HFF-Myc (cell line): ENCODE measurements at regions not wholly inside any gene's neighbourhood (a gene's known extent, or its start where the extent isn't known, plus 50 kb on each side); places are given as distances from the start of the nearest gene placed in this dataset.

Experiments used
- DNase-seq: peaks from one replicate; pipeline ENCODE4 v3.0.0-alpha.2; 2011; ENCODE audit warnings: low read depth; ENCODE audit errors: extremely low read depth
- H3K4me3 ChIP-seq: replicated peaks from 2 replicates; pipeline ENCODE4 v1.5.1; 2011; ENCODE audit warnings: low read depth, mild to moderate bottlenecking, control low read depth, low read length
- CTCF ChIP-seq: IDR thresholded peaks from 2 replicates; pipeline ENCODE4 v1.5.1; 2012; ENCODE audit warnings: mild to moderate bottlenecking, low read depth, low read length, control low read depth; ENCODE audit errors: missing control alignments

- no peak for TF ChIP-seq CTCF
- no peak overlapping the region for H3K4me3 ChIP-seq
- no peak for DNase-seq
These were observed 200.6 kb downstream of the PTEN start for GRCh38 chr10:88063861-88064557.

GRCh38 chr10:88064608-88065382 lies 201.4 kb downstream of the PTEN start:
- no peak overlapping the region for H3K4me3 ChIP-seq
- peak; percentile 84 for DNase-seq

GRCh38 chr10:88065383-88066049 lies 202.1 kb downstream of the PTEN start:
- no peak for DNase-seq
- H3K4me3 ChIP-seq: no peak overlapping the region
- no peak for TF ChIP-seq CTCF

More at GRCh38 chr10:88064608-88065382, 201.4 kb downstream of the PTEN start:
- no peak for TF ChIP-seq CTCF

GRCh38 chr10:88066319-88066718 lies 202.9 kb downstream of the PTEN start:
- no peak overlapping the region for H3K4me3 ChIP-seq
- no peak for TF ChIP-seq CTCF

GRCh38 chr10:88066876-88067275 lies 203.5 kb downstream of the PTEN start:
- no peak overlapping the region for H3K4me3 ChIP-seq
- TF ChIP-seq CTCF: no peak
- no peak for DNase-seq

More at GRCh38 chr10:88066319-88066718, 202.9 kb downstream of the PTEN start:
- DNase-seq: no peak

- H3K4me3 ChIP-seq: no peak overlapping the region
- no peak for TF ChIP-seq CTCF
- no peak for DNase-seq
These were observed 204.3 kb downstream of the PTEN start for GRCh38 chr10:88067737-88068136.
